ENCODE measurements at regions not wholly inside any gene's neighbourhood (a gene's known extent, or its start where the extent isn't known, plus 50 kb on each side); places are given as distances from the start of the nearest gene placed in this dataset.

DNA sequence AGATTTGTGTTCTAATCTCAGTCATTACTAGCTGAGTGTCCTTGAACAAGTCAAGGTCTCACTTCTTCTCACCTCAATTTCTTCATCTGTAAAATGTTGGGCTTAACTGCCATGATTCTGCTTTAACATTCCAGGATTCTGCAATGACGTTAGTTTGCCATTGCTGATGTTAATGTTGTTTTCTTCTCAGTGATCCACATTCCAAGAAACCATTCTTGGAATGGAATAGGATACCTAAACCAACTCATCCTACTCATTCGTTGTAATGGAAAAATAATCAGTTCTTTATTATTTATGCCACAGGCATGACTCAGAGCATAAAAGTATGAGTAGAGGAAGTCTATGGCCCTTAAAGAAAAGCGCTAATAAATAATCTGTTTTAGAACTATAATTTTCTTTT is 140.2 kb upstream of the ETAA1 start:
- Histone ChIP-seq H3K4ac (ENCODE audit: low read depth, low read length) (peak overlapping the region; percentile 97), H2BK20ac (ENCODE audit: low read depth, low read length) (peak overlapping the region; percentile 93), H3K27me3 (ENCODE audit: control insufficient read depth, insufficient read depth, low read length) (no peaks in the 10 kb centered on the region), H4K91ac (ENCODE audit: insufficient read depth, low read depth, low read length) (peak overlapping the region; percentile 86), H4K20me1 (ENCODE audit: insufficient read depth, low read length) (no peaks in the 10 kb centered on the region), H3K56ac (ENCODE audit: extremely low read depth, insufficient read depth, low read length) (peak overlapping the region; percentile 88), H2AK9ac (replicated peaks; ENCODE audit: low read depth, low read length, poor library complexity) (no peak overlapping the region), H3K23ac (ENCODE audit: low read depth, low read length) (peak overlapping the region; percentile 68), H3K4me1 (ENCODE audit: control insufficient read depth, insufficient read depth, low read length) (peaks cover 20% of the 10 kb centered on the region), H3K4me3 (ENCODE audit: insufficient read depth, low read depth, low read length) (no peak overlapping the region), H3K9me1 (ENCODE audit: insufficient read depth, low read length) (peaks cover 6% of the 10 kb centered on the region), H3K27ac (ENCODE audit: insufficient read depth, low read length) (peak overlapping the region; percentile 91), H4K5ac (ENCODE audit: low read depth, low read length) (peak overlapping the region; percentile 56), H2BK5ac (ENCODE audit: low read depth, low read length, poor library complexity, severe bottlenecking) (peak overlapping the region; percentile 100), H3K4me2 (ENCODE audit: low read depth, low read length) (peak overlapping the region; percentile 79; the same call in 1 of the 2 replicates), H3K9me3 (ENCODE audit: control insufficient read depth, insufficient read depth, low read length) (no peaks in the 10 kb centered on the region), H3K9ac (ENCODE audit: low read depth, low read length) (no peak overlapping the region; the same call in 1 of the 2 replicates), H3K14ac (replicated peaks; ENCODE audit: low read depth, low read length) (peak overlapping the region; percentile 70), H4K8ac (ENCODE audit: low read depth in 2 of 2, low read length in 2 of 2) (peak overlapping the region; percentile 45 to 85), H2BK15ac (ENCODE audit: low read depth, low read length) (peak overlapping the region; percentile 82; the same call in 1 of the 3 replicates), H2AK5ac (ENCODE audit: low read depth, low read length) (peak overlapping the region; percentile 76), H2BK120ac (ENCODE audit: low read depth, low read length) (peak overlapping the region; percentile 97), H3K36me3 (ENCODE audit: control insufficient read depth, insufficient read depth, low read length) (no peaks in the 10 kb centered on the region), H3K18ac (ENCODE audit: low read depth, low read length) (peak overlapping the region; percentile 88), H3K79me1 (ENCODE audit: low read depth in 1 of 2, low read length in 2 of 2) (peaks cover 7 to 16% of the 10 kb centered on the region in 2 experiments), H2AFZ (replicated peaks; ENCODE audit: low read length, poor library complexity) (no peak overlapping the region)
- peak; percentile 19; the same call in 1 of the 2 replicates for TF ChIP-seq SMC3 (IDR thresholded peaks at IDR 0.05; ENCODE audit: low read depth, low read length)
- 0 out of 2 replicates have a peak, but pooled peaks have one; percentile 22 for TF ChIP-seq RAD21 (IDR thresholded peaks at IDR 0.05; ENCODE audit: low read length)
- TF ChIP-seq ELK1 (IDR thresholded peaks at IDR 0.05; ENCODE audit: borderline replicate concordance, low read depth, low read length): no peak
- no peak for TF ChIP-seq CTCF (conservative IDR thresholded peaks at IDR 0.05; ENCODE audit: low read depth, low read length)
- TF ChIP-seq FOS (IDR thresholded peaks at IDR 0.05; ENCODE audit: low read depth, low read length): peak; percentile 88
- TF ChIP-seq NFE2L2 (IDR thresholded peaks at IDR 0.05; ENCODE audit: low read depth, low read length): peak; percentile 78
- TF ChIP-seq CEBPB (IDR thresholded peaks at IDR 0.05; ENCODE audit: low read depth, low read length): peak; percentile 59; the same call in 1 of the 2 replicates
- dilution Hi-C loops (cut with HindIII; ENCODE audit: low sequenced_read_pairs, unreplicated experiment) (no loop called here), intact Hi-C loops (cut with micrococcal nuclease) (no loop called here), in situ Hi-C loops (cut with MboI; ENCODE audit: low sequenced_read_pairs) (loop anchor here (5.0 to 10.0 kb wide), 2 partner anchors 675 to 822 kb away; partner anchors contain the start of gene MEIS1)
- peak; percentile 98 for DNase-seq
- no CpG with 5 or more reads among the region's 3 CpGs for WGBS, 2 experiments (ENCODE audit: extremely low coverage in 2 of 2, insufficient read length in 1 of 2)
- CTCF ChIA-PET: no interaction called here
- peak; percentile 40 for ATAC-seq (ENCODE audit: low read depth)
- BruUV-seq (replicated peaks): no TSS peak
- POLR2A ChIA-PET (ENCODE audit: unreplicated experiment): no interaction called here

All from IMR-90 (cell line).